B cell (primary cell): ENCODE measurements at regions not wholly inside any gene's neighbourhood (a gene's known extent, or its start where the extent isn't known, plus 50 kb on each side); places are given as distances from the start of the nearest gene placed in this dataset.

Experiments used
- EZH2 ChIP-seq: IDR thresholded peaks from 2 replicates; pipeline ENCODE4 v1.6.1; 2012; ENCODE audit warnings: borderline replicate concordance, low read depth, mild to moderate bottlenecking, moderate library complexity, low read length; ENCODE audit not compliant: insufficient read depth, poor library complexity, severe bottlenecking
- TF ChIP-seq, protein P1 (sequence below): fragments of 200-600 bp; IDR thresholded peaks from one replicate; pipeline ENCODE4 v1.8.0; 2022; ENCODE audit warnings: antibody characterized with exemption, mild to moderate bottlenecking

DNA sequence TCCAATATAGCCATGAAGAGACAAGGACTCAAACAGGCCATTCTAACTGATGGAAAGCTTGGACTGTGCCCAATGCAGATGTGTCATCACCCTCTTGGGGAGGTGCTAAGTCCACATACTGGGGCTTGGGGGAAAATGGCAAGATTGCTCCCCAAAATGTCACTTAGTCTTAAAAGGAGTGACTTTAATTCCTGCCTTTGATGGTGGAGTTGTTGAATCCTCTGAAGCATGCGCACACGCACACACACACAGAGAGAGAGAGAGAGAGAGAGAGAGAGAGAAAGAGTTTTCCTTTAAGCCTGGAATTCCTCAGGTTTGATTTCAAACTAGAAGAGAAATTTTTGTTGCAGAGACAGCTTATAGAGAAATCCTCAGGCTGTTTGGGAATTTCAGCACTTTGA lies 161.9 kb upstream of the GAS1 start:
- TF ChIP-seq, protein P1, sequence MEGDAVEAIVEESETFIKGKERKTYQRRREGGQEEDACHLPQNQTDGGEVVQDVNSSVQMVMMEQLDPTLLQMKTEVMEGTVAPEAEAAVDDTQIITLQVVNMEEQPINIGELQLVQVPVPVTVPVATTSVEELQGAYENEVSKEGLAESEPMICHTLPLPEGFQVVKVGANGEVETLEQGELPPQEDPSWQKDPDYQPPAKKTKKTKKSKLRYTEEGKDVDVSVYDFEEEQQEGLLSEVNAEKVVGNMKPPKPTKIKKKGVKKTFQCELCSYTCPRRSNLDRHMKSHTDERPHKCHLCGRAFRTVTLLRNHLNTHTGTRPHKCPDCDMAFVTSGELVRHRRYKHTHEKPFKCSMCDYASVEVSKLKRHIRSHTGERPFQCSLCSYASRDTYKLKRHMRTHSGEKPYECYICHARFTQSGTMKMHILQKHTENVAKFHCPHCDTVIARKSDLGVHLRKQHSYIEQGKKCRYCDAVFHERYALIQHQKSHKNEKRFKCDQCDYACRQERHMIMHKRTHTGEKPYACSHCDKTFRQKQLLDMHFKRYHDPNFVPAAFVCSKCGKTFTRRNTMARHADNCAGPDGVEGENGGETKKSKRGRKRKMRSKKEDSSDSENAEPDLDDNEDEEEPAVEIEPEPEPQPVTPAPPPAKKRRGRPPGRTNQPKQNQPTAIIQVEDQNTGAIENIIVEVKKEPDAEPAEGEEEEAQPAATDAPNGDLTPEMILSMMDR, result no peak
- no peak for TF ChIP-seq EZH2
